GM18861 (cell line): ENCODE measurements at regions not wholly inside any gene's neighbourhood (a gene's known extent, or its start where the extent isn't known, plus 50 kb on each side); places are given as distances from the start of the nearest gene placed in this dataset.

Experiments
- ATAC-seq: cut with Tn5 transposase; IDR thresholded peaks from one replicate; pipeline ENCODE4 v1.9.1; 2021; ENCODE audit not compliant: unreplicated experiment

DNA sequence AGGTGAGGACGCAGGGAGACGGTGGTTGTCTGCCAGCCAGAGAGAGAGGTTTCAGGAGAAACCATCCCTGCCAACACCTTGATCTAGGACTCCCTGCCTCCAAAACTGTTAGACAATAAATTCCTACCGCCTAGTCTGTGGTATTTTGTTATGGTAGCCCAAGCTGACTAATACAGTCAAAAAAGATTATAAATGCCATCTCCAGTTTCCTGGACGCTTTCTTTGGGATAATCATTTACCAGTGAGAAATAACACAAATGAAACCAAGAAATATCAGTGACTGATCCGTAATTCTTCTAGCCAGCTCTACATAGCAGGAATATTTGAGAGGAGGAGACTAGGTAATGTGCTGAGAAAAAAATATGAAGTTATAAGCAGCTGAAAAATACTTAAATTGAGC lies 707.8 kb upstream of the LMCD1 start:
- ATAC-seq = no peak

- ATAC-seq = no peak
These were observed 703.3 kb upstream of the LMCD1 start for GRCh38 chr3:7798276-7798675.

DNA sequence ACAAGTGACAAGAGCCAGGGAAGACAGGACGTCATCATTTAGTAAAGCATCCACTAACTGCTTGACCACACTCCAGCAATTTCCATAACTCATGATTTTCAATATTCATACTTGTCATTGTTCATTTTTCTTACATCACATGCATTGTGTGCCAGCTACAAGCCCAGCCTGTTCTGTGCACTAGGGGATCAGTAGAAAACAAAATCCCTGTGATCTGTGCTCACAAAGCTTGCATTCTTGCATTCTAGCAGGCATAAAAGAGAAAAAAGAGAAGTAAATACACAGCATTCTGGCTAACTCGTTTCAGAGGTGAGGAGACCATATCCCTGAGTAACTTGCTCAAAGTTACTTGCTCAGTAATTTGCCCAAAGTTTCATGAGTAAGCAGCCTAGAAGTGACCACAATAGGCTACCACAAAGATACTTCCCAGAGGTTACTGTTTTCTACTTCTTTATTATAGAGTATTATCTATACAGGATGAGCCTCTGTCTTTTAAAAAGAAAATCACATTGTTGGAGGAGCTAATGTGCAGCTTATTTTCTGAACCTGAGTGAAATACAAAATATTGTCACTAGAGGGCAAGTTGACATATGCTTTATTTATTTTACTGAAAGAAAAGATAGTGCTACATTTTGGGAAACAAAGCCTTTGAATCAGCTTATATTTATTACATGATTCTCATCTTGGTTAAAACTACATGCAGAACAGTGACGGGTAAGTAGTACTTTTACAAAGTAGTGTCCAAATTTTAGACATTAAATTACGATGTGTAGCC lies 701.4 kb upstream of the LMCD1 start:
- no peak for ATAC-seq

- ATAC-seq = no peak
These were observed 689.1 kb upstream of the LMCD1 start for GRCh38 chr3:7812490-7812889.

GRCh38 chr3:7813365-7813764 lies 688.3 kb upstream of the LMCD1 start:
- no peak for ATAC-seq

GRCh38 chr3:7817239-7817638 lies 684.4 kb upstream of the LMCD1 start:
- no peak for ATAC-seq

GRCh38 chr3:7820969-7821368 lies 680.7 kb upstream of the LMCD1 start:
- no peak for ATAC-seq

GRCh38 chr3:7821858-7822257 lies 679.8 kb upstream of the LMCD1 start:
- no peak for ATAC-seq

DNA sequence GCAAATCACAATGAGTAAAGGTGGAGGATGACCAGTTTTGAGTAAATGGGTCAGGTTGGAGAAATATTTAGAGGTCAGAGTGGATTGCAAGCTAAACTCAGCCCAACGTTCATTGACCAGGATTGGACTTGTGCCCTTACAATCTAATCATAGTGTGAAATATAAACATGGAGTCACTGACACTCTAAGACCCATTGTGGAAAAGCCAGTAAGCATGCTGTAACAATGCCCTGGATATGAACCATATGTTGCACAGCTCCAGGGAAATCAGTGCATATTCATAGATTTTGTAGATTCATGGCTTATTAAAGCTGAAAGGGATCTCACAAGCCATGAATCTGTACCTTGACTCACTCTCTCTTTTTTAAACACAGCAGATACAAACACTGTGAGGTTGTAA lies 660.2 kb upstream of the LMCD1 start:
- no peak for ATAC-seq

GRCh38 chr3:7843441-7843840 lies 658.2 kb upstream of the LMCD1 start:
- ATAC-seq = no peak

- ATAC-seq = no peak
These were observed 654.6 kb upstream of the LMCD1 start for GRCh38 chr3:7847021-7847420.

- ATAC-seq = no peak
These were observed 654.1 kb upstream of the LMCD1 start for GRCh38 chr3:7847521-7847920.

GRCh38 chr3:7854266-7854665 lies 647.4 kb upstream of the LMCD1 start:
- ATAC-seq = no peak

DNA sequence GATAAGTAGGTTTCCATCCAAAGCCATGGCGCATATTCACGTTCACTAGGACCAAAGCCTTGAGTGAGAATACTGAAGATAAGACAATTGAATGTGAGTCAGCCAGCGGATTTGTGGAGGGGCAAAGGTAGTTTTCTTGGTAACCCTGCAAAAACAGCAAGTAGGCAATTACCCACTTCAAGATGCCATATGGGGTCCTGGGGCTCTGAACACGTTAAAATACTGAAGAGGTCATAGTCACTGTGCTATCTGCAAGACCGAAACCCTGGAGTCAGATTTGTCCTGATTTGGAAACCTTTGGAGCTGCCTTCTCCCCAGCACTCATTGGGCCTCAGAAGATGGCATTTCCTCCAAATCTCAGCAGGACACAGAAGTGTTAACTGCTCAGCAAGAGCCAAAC lies 646.9 kb upstream of the LMCD1 start:
- ATAC-seq = no peak

- ATAC-seq = no peak
These were observed 636.0 kb upstream of the LMCD1 start for GRCh38 chr3:7865611-7866010.

GRCh38 chr3:7867587-7867986 lies 634.0 kb upstream of the LMCD1 start:
- no peak for ATAC-seq

DNA sequence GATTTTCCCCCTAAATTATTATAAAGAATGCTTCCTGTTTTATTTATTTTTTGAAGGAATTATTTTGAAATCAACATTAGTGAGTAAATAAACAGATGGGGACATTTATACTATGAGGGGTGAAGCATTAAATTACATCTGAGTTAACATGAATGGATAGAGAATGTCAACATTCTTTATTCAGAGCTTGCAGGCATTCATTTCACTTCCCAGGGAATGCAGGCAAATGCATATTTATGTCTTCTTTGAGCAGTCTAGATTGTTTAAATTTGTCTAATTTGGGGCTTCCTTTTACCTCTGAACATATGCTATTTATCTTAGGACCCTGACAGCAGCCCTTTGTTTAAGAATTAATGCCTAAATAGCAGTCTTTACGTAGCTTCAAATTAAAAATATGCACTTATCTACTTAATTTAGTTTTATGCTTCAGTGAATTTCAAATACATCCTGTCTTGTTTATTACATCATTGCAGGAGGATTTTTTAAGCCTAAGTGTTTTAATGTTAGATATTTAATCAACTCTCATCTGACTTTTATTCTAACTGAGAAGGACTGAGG lies 630.5 kb upstream of the LMCD1 start:
- ATAC-seq = no peak

- ATAC-seq = no peak
These were observed 627.5 kb upstream of the LMCD1 start for GRCh38 chr3:7874116-7874515.

DNA sequence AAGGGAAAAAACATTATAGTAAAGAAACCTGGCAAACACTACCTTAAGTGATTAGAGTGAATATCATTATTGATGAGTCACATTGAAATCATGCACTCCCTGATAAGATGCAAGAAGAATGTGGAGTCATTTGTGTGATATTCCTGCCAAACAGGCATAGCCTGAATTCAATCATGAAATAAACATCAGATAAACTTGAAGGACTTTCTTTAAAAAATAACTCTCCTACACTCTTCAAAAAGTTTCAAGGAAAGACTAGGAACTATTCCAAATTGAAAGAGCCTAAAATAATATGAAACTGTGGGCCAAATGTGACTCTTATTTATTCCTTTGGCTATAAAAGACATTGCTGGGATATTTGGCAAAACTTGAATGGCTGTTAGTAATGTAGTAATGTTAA lies 625.7 kb upstream of the LMCD1 start:
- ATAC-seq = no peak

- ATAC-seq = no peak
These were observed 624.8 kb upstream of the LMCD1 start for GRCh38 chr3:7876741-7877297.

- no peak for ATAC-seq
These were observed 624.3 kb upstream of the LMCD1 start for GRCh38 chr3:7877312-7877711.

DNA sequence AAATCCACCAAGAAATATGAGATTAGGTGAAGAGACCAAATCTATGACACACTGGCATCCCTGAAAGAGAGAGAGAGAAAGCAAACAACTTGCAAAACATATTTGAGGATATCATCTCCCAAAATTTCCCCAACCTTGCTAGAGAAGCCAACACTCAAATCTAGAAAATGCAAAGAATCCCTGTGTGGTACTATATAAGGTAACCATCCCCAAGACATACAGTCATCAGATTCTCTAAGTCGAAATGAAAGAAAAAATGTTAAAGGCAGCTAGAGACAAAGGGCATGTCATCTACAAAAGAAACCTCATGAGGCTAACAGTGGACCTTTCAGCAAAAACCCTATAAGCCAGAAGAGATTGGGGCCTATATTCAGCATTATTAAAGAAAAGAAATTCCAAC lies 622.1 kb upstream of the LMCD1 start:
- no peak for ATAC-seq

DNA sequence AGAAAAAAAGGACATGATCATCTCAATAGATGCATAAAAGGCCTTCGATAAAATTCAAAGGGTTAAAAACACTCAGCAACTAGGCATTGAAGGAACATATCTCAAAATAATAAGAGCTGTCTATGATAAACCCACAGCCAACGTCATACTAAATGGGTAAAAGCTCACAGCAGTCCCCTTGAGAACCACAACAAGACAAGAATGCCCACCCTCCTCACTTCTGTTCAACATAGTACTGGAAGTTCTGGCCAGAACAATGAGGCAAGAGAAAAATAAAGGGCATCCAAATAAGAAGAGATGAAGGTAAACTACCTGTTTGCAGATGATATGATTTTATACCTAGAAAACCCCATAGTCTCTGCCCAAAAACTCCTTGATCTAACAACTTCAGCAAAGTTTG lies 619.7 kb upstream of the LMCD1 start:
- no peak for ATAC-seq
